ENCODE measurements at regions not wholly inside any gene's neighbourhood (a gene's known extent, or its start where the extent isn't known, plus 50 kb on each side); places are given as distances from the start of the nearest gene placed in this dataset.

DNA sequence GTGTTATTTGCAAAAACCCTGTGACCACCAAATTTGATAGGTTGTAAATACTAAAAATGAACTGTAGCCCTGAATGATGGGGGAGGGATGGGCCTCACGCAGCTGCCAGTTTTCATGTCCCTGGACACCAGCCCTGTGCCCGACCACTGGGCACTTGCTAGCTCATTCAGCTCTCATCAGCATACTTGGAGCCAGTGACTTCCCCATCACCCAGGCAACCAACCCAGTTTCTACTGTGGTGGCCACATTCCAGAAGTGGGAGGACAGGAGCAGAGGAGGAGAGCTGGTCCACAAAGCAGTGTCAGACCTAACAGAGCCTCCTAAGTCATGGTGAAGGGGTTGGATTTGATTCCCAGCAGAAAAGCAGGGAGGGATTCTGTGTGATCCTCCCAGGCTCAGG is 128.2 kb downstream of the CPEB2 start:
- no peak for DNase-seq

- no peak for DNase-seq
Observed at GRCh38 chr4:15131551-15131950, 129.3 kb downstream of the CPEB2 start.

GRCh38 chr4:15132739-15133138 is 130.5 kb downstream of the CPEB2 start:
- DNase-seq = no peak

- DNase-seq = no peak
Observed at GRCh38 chr4:15139599-15139998, 137.3 kb downstream of the CPEB2 start.

- no peak for DNase-seq
Observed at GRCh38 chr4:15142201-15142600, 139.9 kb downstream of the CPEB2 start.

DNA sequence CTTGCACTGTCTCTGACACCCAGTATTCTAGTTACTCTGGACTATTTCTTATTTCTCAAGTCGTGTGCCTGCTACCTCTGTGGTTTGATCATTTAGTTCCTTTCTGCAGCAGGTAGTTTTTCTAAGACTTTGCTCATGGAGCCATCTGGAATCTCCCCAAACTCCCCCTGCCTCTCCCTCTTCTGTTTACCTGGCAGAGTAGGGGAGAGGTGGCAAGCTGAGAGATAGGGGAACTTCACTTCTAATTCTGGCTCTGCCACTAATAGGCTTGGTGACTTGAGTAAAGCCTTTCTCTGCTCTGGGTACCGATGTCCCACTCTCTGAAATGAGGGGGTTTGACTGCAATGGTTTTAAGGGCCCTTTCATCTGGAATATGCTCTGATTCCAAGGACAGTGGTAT is 141.3 kb downstream of the CPEB2 start:
- no peak for DNase-seq

DNA sequence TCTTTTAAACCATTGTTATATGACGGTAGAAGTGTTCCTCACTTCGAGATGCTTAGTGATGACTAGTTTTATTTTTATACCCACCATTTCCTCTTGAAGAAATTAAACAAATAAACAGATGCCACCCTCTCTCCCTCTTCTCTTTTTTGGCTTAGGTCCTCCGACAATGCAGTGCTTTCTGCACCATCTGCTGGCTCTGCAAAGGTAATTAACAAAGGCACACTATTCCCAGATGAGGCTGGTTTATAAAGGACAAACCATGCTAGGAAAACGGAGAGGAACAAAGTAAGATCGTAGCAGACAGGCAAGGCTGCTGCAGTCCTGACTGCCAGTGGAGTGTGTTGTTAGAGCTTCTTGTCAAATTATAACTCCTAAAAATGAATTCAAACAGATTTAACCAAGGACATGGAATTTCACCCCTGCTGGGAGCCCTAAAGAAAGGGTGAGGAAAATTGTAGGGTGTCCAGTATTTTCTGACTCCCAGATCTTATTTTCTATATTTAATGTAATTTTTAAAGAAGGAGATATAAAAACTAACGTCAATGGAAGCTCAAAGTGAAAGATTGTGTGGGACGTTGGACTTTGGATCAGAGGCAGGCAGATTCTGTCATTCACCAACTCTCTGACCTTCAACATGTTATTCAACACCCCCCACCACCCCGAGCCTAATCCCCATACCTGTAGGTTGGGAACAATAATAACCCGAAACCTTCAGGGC is 142.1 kb downstream of the CPEB2 start:
- DNase-seq = no peak

DNA sequence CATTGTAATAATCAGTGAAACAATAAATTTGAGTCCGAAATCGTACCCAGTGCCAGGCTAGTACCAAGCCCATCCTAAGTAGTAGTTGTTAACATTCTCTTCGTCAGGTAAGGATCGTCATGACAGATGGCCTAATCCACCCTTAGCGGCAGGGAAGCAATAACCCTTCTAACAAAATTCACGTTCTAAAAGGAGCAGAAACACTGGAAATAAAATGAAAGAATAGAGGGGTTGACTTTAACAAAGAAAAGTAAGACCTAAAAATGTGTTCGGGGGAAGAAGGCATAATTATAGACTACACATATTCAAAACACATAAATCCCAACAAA is 142.7 kb downstream of the CPEB2 start:
- no peak for DNase-seq

- no peak for DNase-seq
Observed at GRCh38 chr4:15145709-15146108, 143.4 kb downstream of the CPEB2 start.

GRCh38 chr4:15147714-15148113 is 145.4 kb downstream of the CPEB2 start:
- DNase-seq = no peak

DNA sequence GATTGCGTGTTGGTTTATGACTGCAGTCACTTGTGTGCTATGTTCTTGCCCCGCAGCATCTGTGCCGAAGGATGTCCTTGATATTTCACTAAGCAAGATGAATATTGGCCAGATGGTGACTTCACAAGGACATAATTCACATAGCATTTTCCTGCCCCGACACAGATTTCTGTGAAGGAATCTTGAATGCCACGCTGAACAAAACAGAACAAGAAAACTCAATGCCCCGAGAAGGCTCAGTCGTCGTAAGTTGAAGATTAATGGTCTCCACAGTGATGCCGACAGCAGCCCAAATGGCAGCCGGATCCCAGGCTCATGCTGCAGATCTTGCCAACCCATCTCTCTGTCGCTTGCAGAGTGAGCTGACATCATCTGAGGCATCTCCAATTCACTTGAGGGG is 145.9 kb downstream of the CPEB2 start:
- no peak for DNase-seq

DNA sequence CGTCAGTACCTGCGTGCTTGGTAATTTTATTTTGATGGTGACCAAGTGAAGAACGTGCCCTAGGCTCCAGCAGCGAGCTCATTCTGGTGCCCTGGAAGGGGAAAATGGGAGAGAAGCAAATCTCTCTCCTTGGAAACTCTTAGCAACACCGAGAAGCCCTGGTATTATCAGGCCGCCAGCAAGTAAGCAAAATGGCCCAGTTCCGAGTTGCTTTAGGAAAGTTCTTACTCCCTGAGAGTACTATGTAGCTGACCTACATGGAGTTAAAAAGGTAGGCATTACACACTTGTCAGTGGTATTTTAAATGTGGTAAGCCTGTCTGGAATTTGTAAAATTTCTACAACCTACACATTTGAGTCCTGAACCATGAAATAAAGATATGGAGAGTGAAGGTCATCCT is 146.4 kb downstream of the CPEB2 start:
- DNase-seq = no peak

DNA sequence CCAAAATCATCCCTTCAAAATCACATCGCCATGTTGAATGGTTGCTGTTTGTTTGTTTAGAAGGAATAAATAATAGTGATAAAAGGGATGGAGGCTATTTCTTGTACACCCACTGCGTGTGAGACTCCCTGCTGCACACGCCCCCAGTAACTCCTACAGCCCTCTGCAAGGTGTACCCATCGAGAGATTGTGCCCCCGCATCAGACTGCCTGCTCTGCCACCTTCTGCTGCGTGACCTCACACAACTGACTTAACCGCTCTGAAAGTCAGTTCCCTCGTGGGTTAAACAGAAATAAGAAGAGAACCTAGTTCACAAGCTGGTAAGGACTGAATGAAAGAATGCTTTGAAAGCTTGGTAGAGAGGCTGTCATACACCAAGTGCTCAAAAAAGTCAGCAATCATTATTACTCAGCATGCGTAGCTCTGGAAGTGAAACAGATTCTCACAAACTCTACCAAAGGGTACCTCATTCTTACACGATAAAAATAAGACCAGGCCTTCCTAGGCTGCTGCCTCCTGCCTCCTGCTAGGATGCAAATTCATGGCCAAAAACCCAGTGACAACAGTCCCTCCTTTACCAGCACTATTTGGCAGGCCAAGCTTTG is 147.1 kb downstream of the CPEB2 start:
- DNase-seq = no peak

DNA sequence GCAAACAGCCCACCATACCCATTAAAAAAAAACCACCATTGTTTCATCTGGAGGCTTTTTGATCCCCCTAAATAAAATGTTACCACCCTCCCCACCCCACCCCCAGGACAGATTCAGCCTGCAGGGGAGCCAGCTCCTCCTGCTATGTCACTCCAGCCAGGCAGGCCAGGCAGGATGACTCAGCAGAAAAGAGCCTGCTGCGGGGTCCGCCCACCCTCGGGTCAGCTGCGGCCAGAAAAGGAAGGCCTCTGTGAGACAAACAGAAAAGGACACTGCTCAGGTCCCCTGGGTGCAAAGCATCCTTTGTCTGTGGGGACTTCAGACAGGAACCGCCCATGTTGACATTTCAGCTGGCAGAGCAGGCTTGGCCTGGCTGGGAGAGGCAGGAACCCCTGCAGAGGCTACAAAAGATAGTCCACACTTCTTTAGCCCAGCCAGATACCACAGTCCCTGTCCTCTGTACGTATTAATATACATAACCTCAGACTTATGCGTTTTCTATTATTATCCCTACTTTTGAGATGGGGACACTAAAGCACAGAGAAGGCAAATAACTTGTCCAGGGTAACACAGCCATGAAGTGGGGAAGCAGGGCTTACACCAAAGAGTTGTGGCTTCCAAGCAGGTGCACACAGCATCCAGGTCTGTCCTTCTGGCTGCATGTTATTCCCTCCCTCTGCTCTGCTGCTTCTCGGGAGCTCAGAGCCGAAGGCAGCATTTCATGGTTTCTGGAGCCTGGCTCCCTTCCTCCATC is 147.7 kb downstream of the CPEB2 start:
- DNase-seq = peak; percentile 74

DNA sequence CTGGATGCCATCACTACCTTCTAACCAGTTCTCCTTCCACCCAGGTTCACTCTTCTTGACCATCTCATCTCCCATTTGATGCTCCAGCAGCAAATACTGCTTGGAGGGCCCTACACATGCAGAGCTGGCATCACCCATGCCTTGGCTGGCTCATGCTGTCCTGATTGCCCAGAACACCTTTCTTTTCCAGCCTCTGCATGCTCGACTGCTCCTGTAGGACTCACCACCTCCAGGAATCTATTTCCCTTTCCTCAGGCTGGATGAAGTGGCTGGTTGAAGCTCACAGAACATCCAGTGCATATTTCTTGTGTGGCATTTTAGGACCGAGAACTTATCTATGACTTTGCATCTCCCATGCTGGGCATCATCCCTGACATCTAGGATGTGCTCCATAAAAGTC is 148.3 kb downstream of the CPEB2 start:
- DNase-seq = no peak

DNA sequence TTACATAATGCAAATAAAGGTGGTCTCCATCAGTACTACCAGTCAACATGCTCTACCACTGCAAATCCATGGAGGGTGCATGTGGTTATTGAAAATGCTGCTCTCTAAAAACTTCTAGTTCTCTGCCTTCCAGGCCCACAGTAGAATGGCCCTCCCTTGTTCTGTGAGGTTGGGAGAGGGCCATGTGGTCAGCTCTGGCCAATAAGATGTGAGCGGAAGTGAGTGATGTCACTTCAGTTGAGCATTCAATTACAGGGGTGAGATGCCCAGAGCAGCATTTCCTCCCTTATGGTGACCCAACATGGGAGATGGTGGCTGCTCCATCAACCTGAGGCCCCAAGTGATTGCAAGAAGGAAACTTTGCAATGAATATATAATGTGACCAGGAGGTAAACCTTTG is 148.8 kb downstream of the CPEB2 start:
- no peak for DNase-seq

DNA sequence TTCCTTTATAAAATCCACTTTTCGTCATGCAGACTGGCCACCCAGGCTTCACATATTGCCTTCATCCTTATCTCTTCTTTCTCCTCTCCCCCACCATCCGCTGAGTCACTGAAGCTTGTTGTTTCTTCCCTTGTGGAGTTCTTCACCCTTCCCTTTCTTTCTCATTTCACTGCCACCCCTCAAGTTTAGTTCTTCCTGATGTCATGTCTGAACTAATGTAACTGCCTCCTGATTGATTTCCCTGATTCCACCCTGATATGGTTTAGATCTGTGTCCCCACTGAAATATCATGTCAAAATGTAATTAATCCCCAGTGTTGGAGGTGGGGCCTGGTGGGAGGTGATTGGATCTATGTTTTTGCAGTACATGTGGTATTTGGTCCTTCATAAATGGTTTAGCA is 151.4 kb downstream of the CPEB2 start:
- no peak for DNase-seq

DNA sequence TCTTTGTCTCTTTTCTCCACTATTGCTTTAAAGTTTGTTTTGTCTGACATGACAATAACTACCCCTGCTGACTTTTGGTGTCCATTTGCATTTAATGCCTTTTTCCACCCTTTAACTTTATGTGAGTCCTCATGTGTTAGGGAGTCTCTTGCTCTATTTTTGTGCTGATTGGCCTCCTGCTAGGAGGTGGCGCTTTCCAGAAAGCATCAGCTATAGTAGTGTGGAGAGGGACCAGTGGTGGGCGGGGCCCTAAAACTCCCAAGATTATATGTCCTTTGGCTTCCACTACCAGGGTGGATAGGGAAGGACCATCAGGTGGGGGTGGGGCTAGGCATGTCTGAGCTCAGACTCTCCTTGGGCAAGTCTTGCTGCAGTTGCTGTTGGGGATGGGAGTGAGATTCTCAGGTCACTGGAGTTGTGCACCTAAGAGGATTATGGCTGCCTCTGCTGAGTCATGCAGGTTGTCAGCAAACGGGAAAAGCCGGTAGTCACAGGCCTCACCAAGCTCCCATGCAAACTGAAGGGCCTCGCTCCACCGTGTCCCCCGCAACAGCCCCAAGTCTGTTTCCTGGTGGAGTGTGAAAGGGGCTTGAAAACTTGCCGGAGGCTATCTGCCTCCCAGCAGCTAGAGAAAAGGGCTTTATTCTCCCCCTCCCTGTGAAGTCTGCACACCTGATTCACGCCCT is 156.3 kb downstream of the CPEB2 start:
- no peak for DNase-seq

- no peak for DNase-seq
Observed at GRCh38 chr4:15159477-15160019, 157.3 kb downstream of the CPEB2 start.

DNA sequence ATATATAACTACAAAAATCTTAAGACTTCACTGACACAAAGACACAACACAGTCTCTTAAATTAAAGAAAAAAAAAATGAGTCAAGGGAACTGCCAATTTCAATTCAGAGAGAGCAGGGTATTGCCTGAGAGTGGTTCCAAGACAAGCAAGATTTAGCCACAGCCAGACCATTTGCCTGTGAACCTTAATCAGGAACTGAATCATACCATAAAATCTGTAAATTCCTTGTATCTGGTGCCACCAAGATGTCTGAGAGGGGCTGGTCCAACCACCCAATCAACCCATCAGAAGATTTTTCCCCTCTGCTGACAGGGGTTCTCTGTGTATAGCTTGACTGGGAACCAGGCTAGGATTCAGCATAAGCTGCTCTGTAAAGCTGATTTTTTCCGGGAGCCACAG is 159.2 kb downstream of the CPEB2 start:
- DNase-seq = no peak

DNA sequence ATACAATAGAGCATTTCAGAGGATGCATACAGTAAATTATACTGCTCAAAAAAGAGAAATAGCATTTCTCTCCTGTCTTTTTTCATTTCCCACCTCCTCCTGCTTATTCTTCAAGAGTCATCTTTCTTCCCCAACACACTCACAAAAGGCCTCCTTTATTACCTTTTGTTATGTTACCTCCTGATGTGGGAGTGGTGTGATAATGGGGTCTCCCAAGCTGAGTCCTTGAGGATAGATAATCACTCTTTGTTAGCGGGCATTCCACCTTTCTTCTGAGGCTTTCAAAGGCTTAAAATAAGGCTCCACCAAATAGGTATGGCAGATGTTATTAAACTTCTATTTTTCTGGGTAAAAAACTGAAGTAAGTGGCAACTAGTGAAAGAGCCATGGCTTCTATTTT is 159.8 kb downstream of the CPEB2 start:
- no peak for DNase-seq

- DNase-seq = no peak
Observed at GRCh38 chr4:15162465-15163283, 160.4 kb downstream of the CPEB2 start.

GRCh38 chr4:15163284-15163645 is 161.0 kb downstream of the CPEB2 start:
- no peak for DNase-seq
